H1 (cell line): ENCODE measurements at regions not wholly inside any gene's neighbourhood (a gene's known extent, or its start where the extent isn't known, plus 50 kb on each side); places are given as distances from the start of the nearest gene placed in this dataset.

ENCODE experiments used
- ATF3 ChIP-seq: IDR thresholded peaks from 2 replicates; pipeline ENCODE4 v1.6.1; 2011; ENCODE audit warnings: low read depth, mild to moderate bottlenecking, low read length; ENCODE audit not compliant: insufficient read depth
- CBX8 ChIP-seq: fragments of 300-800, 300-1000 bp; sonication (generic); IDR thresholded peaks from 2 replicates; pipeline ENCODE4 v1.7.1; 2016; ENCODE audit warnings: low read depth, low read length, borderline replicate concordance
- CTCF ChIP-seq, 3 experiments: IDR thresholded peaks; 1 replicate in 2 of 3; 2 replicates in 1 of 3; pipeline versions ENCODE4 v1.5.1 to v1.6.1; 2011; ENCODE audit warnings: low read length in 3 of 3, mild to moderate bottlenecking in 3 of 3, inconsistent platforms in 2 of 3, low read depth in 1 of 3, moderate library complexity in 1 of 3; ENCODE audit not compliant: insufficient read depth in 1 of 3; ENCODE audit errors: control extremely low read depth in 1 of 3
- HDAC2 ChIP-seq, 2 experiments: fragments of 300-600 bp in 1 of 2; sonication (generic) in 1 of 2; IDR thresholded peaks; 2 replicates each; pipeline ENCODE4 v1.6.1; 2011 to 2012; ENCODE audit warnings: low read depth in 2 of 2, low read length in 2 of 2, mild to moderate bottlenecking in 2 of 2, moderate library complexity in 2 of 2, borderline replicate concordance in 1 of 2, inconsistent platforms in 1 of 2
- MAX ChIP-seq: IDR thresholded peaks from 2 replicates; pipeline ENCODE4 v1.6.1; 2012; ENCODE audit warnings: inconsistent platforms
- TCF12 ChIP-seq: IDR thresholded peaks from 2 replicates; pipeline ENCODE4 v1.6.1; 2011; ENCODE audit warnings: low read depth, mild to moderate bottlenecking, low read length
- USF2 ChIP-seq: IDR thresholded peaks from 2 replicates; pipeline ENCODE4 v1.6.1; 2011; ENCODE audit warnings: low read length, improper control_type of control experiment

GRCh38 chr21:38027901-38028498 is 111.7 kb upstream of the KCNJ6 start:
- TF ChIP-seq CBX8 = no peak
- no peak for TF ChIP-seq CTCF (IDR thresholded peaks at IDR 0.05; ENCODE audit: control extremely low read depth in 1 of 3, insufficient read depth in 1 of 3, low read depth in 1 of 3, low read length in 3 of 3)
- TF ChIP-seq MAX = no peak
- TF ChIP-seq HDAC2 (IDR thresholded peaks at IDR 0.05; ENCODE audit: borderline replicate concordance in 1 of 2, low read depth in 2 of 2, low read length in 2 of 2) = no peak
- no peak for TF ChIP-seq TCF12
- no peak for TF ChIP-seq USF2
- TF ChIP-seq ATF3 = no peak
